HK-2 (cell line): ENCODE measurements at regions not wholly inside any gene's neighbourhood (a gene's known extent, or its start where the extent isn't known, plus 50 kb on each side); places are given as distances from the start of the nearest gene placed in this dataset.
"Not testable (repeated sequence)": the region's sequence is repeated elsewhere in the genome, so short reads cannot be mapped to it uniquely, and the experiment has no call there.

Experiments
- DNase-seq: peaks from one replicate; pipeline ENCODE4 v3.0.0-alpha.2; 2018; ENCODE audit not compliant: unreplicated experiment

GRCh38 chr5:90338712-90339372 is 70.7 kb downstream of the CETN3 start:
- DNase-seq, result no peak

- no peak for DNase-seq
Measured at GRCh38 chr5:90337449-90338052, 72.0 kb downstream of the CETN3 start.

- DNase-seq, result no peak
Measured at GRCh38 chr5:90336752-90337151, 72.8 kb downstream of the CETN3 start.

- DNase-seq, result no peak
Measured at GRCh38 chr5:90334741-90335140, 74.8 kb downstream of the CETN3 start.

GRCh38 chr5:90329911-90330310 is 79.6 kb downstream of the CETN3 start:
- DNase-seq, result no peak

- DNase-seq, result no peak
Measured at GRCh38 chr5:90326995-90327394, 82.6 kb downstream of the CETN3 start.

GRCh38 chr5:90325093-90325492 is 84.5 kb downstream of the CETN3 start:
- no peak for DNase-seq

GRCh38 chr5:90320348-90320747 is 89.2 kb downstream of the CETN3 start:
- DNase-seq, result not testable (repeated sequence)

- DNase-seq, result no peak
Measured at GRCh38 chr5:90312027-90312426, 97.5 kb downstream of the CETN3 start.

- DNase-seq, result no peak
Measured at GRCh38 chr5:90311401-90311800, 98.2 kb downstream of the CETN3 start.

- DNase-seq, result no peak
Measured at GRCh38 chr5:90308787-90309585, 100.6 kb downstream of the CETN3 start.

- no peak for DNase-seq
Measured at GRCh38 chr5:90307782-90308181, 101.8 kb downstream of the CETN3 start.

GRCh38 chr5:90307322-90307721 is 102.2 kb downstream of the CETN3 start:
- no peak for DNase-seq

- no peak for DNase-seq
Measured at GRCh38 chr5:90306613-90307012, 102.9 kb downstream of the CETN3 start.

- DNase-seq, result no peak
Measured at GRCh38 chr5:90305041-90305720, 104.4 kb downstream of the CETN3 start.

- DNase-seq, result no peak
Measured at GRCh38 chr5:90301248-90301647, 108.3 kb downstream of the CETN3 start.

GRCh38 chr5:90297045-90297764 is 112.4 kb downstream of the CETN3 start:
- DNase-seq, result no peak

- no peak for DNase-seq
Measured at GRCh38 chr5:90294604-90295003, 115.0 kb downstream of the CETN3 start.

GRCh38 chr5:90293931-90294330 is 115.6 kb downstream of the CETN3 start:
- no peak for DNase-seq

- no peak for DNase-seq
Measured at GRCh38 chr5:90290648-90291047, 118.9 kb downstream of the CETN3 start.

GRCh38 chr5:90289837-90290236 is 119.7 kb downstream of the CETN3 start:
- no peak for DNase-seq

GRCh38 chr5:90287036-90287435 is 122.5 kb downstream of the CETN3 start:
- no peak for DNase-seq
